ENCODE measurements at regions not wholly inside any gene's neighbourhood (a gene's known extent, or its start where the extent isn't known, plus 50 kb on each side); places are given as distances from the start of the nearest gene placed in this dataset.

GRCh38 chr6:91534614-91535013 lies 947.7 kb upstream of the MAP3K7 start:
- TF ChIP-seq CTCF (conservative IDR thresholded peaks at IDR 0.05 in 1 of 2, IDR thresholded peaks at IDR 0.05 in 1 of 2; ENCODE audit: low read depth in 1 of 2, low read length in 2 of 2), result no peak
- no peak for TF ChIP-seq EZH2 (IDR thresholded peaks at IDR 0.05; ENCODE audit: low read length, missing control alignments)

All from fibroblast of lung (primary cell).